HUES48 (cell line): ENCODE measurements at regions not wholly inside any gene's neighbourhood (a gene's known extent, or its start where the extent isn't known, plus 50 kb on each side); places are given as distances from the start of the nearest gene placed in this dataset.

Experiments
- H3K27ac ChIP-seq: one replicate; pipeline ENCODE4 v1.7.0; 2013; ENCODE audit warnings: low read depth, low read length, inconsistent platforms
- H3K27me3 ChIP-seq: 2 replicates; pipeline ENCODE4 v1.6.1; 2013; ENCODE audit warnings: mild to moderate bottlenecking, low read length; ENCODE audit not compliant: control insufficient read depth, insufficient read depth
- H3K36me3 ChIP-seq: 2 replicates; pipeline ENCODE4 v1.6.1; 2013; ENCODE audit warnings: low read length; ENCODE audit not compliant: control insufficient read depth, insufficient read depth
- H3K4me1 ChIP-seq: 2 replicates; pipeline ENCODE4 v1.6.1; 2013; ENCODE audit warnings: mild to moderate bottlenecking, low read length; ENCODE audit not compliant: control insufficient read depth, insufficient read depth
- H3K4me3 ChIP-seq: 2 replicates; pipeline ENCODE4 v1.5.1; 2013; ENCODE audit warnings: mild to moderate bottlenecking, low read depth, low read length
- H3K9ac ChIP-seq: 2 replicates; pipeline ENCODE4 v1.6.1; 2013; ENCODE audit warnings: mild to moderate bottlenecking, low read depth, low read length, moderate library complexity
- H3K9me3 ChIP-seq: 2 replicates; pipeline ENCODE4 v1.6.1; 2013; ENCODE audit warnings: low read length; ENCODE audit not compliant: control insufficient read depth, insufficient read depth

- Histone ChIP-seq H3K4me3 (no peak overlapping the region), H3K9me3 (no peaks in the 10 kb centered on the region), H3K9ac (no peak overlapping the region), H3K27ac (no peak overlapping the region), H3K4me1 (no peaks in the 10 kb centered on the region), H3K27me3 (no peaks in the 10 kb centered on the region), H3K36me3 (no peaks in the 10 kb centered on the region)
These were observed 137.6 kb downstream of the TEX29 start for GRCh38 chr13:111458001-111458531.

GRCh38 chr13:111458739-111459138, 138.3 kb downstream of the TEX29 start:
- Histone ChIP-seq H3K4me3 (no peak overlapping the region), H3K36me3 (no peaks in the 10 kb centered on the region), H3K4me1 (no peaks in the 10 kb centered on the region)

GRCh38 chr13:111459803-111460547, 139.5 kb downstream of the TEX29 start:
- Histone ChIP-seq H3K4me3 (no peak overlapping the region), H3K27me3 (no peaks in the 10 kb centered on the region), H3K9me3 (no peaks in the 10 kb centered on the region), H3K4me1 (no peaks in the 10 kb centered on the region), H3K27ac (no peak overlapping the region), H3K9ac (no peak overlapping the region), H3K36me3 (no peaks in the 10 kb centered on the region)

More at GRCh38 chr13:111458739-111459138, 138.3 kb downstream of the TEX29 start:
- no peak overlapping the region for H3K9ac ChIP-seq
- H3K27ac ChIP-seq = no peak overlapping the region
- no peaks in the 10 kb centered on the region for H3K9me3 ChIP-seq
- no peaks in the 10 kb centered on the region for H3K27me3 ChIP-seq

- Histone ChIP-seq H3K4me1 (no peaks in the 10 kb centered on the region), H3K9ac (no peak overlapping the region), H3K27ac (no peak overlapping the region), H3K9me3 (no peaks in the 10 kb centered on the region), H3K27me3 (no peaks in the 10 kb centered on the region), H3K36me3 (no peaks in the 10 kb centered on the region), H3K4me3 (no peak overlapping the region)
These were observed 140.4 kb downstream of the TEX29 start for GRCh38 chr13:111460548-111461444.

- Histone ChIP-seq H3K9me3 (no peaks in the 10 kb centered on the region), H3K9ac (no peak overlapping the region), H3K27me3 (no peaks in the 10 kb centered on the region), H3K4me1 (no peaks in the 10 kb centered on the region), H3K27ac (no peak overlapping the region), H3K36me3 (no peaks in the 10 kb centered on the region), H3K4me3 (no peak overlapping the region)
These were observed 141.2 kb downstream of the TEX29 start for GRCh38 chr13:111461445-111462149.

GRCh38 chr13:111462221-111462764, 141.9 kb downstream of the TEX29 start:
- H3K9ac ChIP-seq = no peak overlapping the region
- H3K36me3 ChIP-seq = no peaks in the 10 kb centered on the region
- H3K27me3 ChIP-seq = no peaks in the 10 kb centered on the region

GRCh38 chr13:111462944-111463343, 142.5 kb downstream of the TEX29 start:
- Histone ChIP-seq H3K36me3 (no peaks in the 10 kb centered on the region), H3K9me3 (no peaks in the 10 kb centered on the region), H3K9ac (no peak overlapping the region), H3K4me3 (no peak overlapping the region), H3K4me1 (no peaks in the 10 kb centered on the region), H3K27me3 (no peaks in the 10 kb centered on the region), H3K27ac (no peak overlapping the region)

More at GRCh38 chr13:111462221-111462764, 141.9 kb downstream of the TEX29 start:
- H3K27ac ChIP-seq = no peak overlapping the region
- no peaks in the 10 kb centered on the region for H3K9me3 ChIP-seq
- H3K4me3 ChIP-seq = no peak overlapping the region
- no peaks in the 10 kb centered on the region for H3K4me1 ChIP-seq

- H3K9me3 ChIP-seq = no peaks in the 10 kb centered on the region
- no peak overlapping the region for H3K9ac ChIP-seq
- no peaks in the 10 kb centered on the region for H3K4me1 ChIP-seq
- no peak overlapping the region for H3K4me3 ChIP-seq
- H3K36me3 ChIP-seq = no peaks in the 10 kb centered on the region
- H3K27me3 ChIP-seq = no peaks in the 10 kb centered on the region
- H3K27ac ChIP-seq = no peak overlapping the region
These were observed 146.9 kb downstream of the TEX29 start for GRCh38 chr13:111467111-111467890.

GRCh38 chr13:111468037-111468959, 147.9 kb downstream of the TEX29 start:
- Histone ChIP-seq H3K9me3 (no peaks in the 10 kb centered on the region), H3K27ac (no peak overlapping the region), H3K4me3 (no peak overlapping the region), H3K27me3 (no peaks in the 10 kb centered on the region), H3K4me1 (no peaks in the 10 kb centered on the region), H3K36me3 (no peaks in the 10 kb centered on the region), H3K9ac (no peak overlapping the region)
